ENCODE measurements at regions not wholly inside any gene's neighbourhood (a gene's known extent, or its start where the extent isn't known, plus 50 kb on each side); places are given as distances from the start of the nearest gene placed in this dataset.

GRCh38 chr13:103788061-103788652 lies 721.9 kb upstream of the SLC10A2 start:
- DNase-seq = peak in 1 of 2 experiments; percentile 18

GRCh38 chr13:103772576-103772975 lies 706.4 kb upstream of the SLC10A2 start:
- peak; percentile 4 to 51 for DNase-seq

- DNase-seq = no peak
Measured at GRCh38 chr13:103762523-103762922, 696.3 kb upstream of the SLC10A2 start.

DNA sequence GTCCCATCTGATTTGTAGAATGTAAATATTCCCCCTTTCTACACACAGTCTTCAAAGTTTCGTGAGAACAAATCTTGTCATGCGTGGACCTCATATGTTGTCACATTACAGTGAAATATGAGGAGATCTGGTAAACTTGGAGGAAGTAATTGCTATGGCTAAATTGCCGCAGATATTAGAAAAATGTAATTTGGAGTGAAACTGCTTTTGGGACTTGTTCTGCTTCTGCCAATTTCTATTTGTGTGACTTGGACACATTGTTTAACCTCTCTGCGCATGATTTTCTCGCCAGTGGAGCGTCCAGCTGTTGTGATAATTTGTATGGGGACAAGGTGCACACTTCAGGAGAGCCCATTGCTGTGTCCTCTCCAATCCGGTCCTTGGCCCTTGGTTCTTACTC lies 693.1 kb upstream of the SLC10A2 start:
- DNase-seq = no peak

DNA sequence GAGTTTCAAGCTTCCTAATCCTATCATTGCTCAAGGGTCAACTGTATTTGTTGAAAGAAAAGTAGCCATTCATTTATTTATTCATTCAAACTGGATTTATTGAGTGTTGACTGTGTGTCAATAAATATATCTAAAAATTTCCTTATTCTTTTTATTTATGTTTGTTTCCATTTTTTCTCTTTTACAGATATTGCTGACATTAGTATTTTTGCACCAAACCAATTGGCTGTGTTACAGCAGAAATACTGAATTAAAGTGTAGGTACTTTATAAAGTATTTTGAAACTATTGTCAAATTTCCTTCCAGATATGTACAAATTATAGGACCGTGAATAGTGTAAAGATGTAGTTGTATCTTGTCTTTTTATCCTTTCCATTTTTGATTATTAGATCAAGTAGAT lies 692.0 kb upstream of the SLC10A2 start:
- no peak for DNase-seq

DNA sequence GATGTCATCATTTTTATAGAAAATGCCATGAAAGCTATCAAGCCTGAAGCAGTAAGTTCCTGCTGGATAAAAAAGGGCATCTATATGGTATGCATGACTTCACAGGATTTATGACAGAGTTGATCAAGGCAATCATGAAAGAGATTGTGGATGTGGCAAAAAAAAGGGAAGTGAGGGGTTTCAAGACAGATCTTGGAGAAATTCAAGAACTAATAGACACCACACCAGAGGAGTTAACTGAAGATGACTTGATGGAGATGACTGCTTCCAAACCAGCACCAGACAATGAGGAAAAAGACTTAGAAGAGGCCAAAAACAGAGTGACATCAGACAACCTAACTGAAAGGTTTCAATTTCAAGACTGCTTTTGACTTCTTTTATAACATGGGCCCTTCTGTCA lies 691.1 kb upstream of the SLC10A2 start:
- DNase-seq = no peak

- no peak for DNase-seq
Measured at GRCh38 chr13:103754783-103755182, 688.6 kb upstream of the SLC10A2 start.

GRCh38 chr13:103734837-103735236 lies 668.6 kb upstream of the SLC10A2 start:
- no peak for DNase-seq

- DNase-seq = no peak
Measured at GRCh38 chr13:103731959-103732358, 665.7 kb upstream of the SLC10A2 start.

- no peak for DNase-seq
Measured at GRCh38 chr13:103730407-103730806, 664.2 kb upstream of the SLC10A2 start.

DNA sequence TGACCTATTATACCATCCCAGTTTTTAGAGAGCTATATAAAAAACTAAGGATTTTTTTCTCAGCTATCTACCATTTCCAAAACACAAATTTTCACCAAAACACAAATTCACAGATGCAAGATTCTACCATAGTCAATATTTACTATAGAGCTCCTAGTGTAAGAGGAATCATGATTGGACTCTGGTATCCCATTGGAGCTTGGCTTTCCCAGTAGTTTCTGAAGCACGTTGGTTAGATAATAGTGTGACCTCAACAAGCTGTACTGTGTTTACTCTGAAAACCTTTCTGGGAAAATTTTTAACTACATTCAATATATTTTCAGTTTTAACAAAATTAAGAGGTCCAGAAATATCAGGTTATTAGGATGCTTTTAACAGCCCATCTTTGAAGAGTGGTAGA lies 660.6 kb upstream of the SLC10A2 start:
- no peak for DNase-seq

DNA sequence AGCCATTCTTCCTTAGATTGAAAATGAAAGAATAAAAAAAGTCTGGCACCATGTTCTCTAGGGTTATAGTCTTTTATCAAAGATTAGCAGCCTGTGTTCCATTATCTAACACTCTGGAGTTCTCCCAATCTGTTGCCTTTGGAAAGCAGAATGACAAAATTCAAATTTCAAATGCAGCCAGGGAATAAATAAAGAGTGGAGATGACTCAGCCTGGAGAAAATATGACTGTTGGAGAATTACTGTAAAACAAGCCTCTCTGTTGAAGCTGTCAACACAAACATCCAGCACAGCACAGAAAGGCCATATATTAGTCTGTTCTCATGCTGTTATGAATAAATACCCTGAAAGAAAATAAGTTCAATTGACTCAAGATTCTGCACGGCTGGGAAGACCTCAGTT lies 650.5 kb upstream of the SLC10A2 start:
- no peak for DNase-seq

DNA sequence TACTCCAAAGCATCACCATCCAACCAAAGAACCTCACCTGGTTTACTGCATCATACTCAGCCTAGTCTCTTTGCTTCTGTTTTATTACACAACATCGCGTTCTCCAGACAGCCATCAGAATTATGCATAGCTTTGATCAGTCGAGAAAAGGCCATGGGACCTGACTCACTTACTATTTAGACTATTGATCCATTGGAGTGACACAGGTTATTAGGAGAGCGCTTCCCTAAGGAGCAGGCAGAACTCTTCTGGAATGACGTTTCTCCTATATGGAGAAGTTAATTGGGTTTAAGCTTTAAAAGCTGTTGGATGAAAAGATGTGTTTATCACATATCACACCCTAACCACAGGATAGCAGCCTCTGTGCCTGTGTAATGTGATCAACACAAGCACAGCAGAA lies 649.1 kb upstream of the SLC10A2 start:
- no peak for DNase-seq

DNA sequence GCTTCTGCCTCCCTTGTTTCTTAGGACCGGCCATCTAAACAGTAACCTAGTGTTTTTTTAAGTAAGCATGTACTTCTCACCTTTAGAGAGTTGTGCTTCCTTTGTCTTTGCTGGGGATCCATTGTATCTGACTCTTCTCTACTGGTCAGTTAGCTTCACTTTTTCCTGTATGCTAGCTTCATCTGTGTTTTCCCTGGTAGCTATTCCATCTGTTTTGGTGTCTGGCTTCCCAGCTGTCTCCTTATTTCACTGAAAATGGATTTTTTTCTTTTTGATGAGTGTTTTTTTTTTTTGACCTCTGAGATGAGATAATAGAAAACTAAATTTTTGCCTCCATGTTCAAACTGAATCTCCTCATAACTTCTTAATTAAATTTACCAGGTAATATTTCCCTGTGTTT lies 637.0 kb upstream of the SLC10A2 start:
- no peak for DNase-seq

GRCh38 chr13:103698000-103698399 lies 631.8 kb upstream of the SLC10A2 start:
- no peak for DNase-seq

DNA sequence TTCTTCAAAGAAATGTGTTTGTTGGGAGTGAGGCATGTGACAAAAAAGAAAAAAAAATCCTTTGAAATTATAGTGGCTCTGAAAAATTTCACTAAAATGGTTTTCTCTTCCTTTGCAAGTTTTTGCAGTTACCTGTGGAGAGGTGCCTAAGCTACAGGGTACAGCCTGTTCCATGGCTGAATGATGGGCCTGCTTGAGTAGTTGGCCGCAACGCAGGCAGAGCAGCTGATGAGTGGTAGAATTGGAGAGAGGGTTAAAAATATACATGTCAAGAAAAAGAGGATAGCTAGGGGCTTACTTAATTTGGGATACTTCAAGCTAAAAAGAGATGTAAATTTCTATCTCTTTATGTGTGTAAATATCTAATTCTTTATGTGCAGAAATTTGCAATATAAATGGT lies 629.1 kb upstream of the SLC10A2 start:
- no peak for DNase-seq

- DNase-seq = no peak
Measured at GRCh38 chr13:103694471-103694870, 628.3 kb upstream of the SLC10A2 start.

DNA sequence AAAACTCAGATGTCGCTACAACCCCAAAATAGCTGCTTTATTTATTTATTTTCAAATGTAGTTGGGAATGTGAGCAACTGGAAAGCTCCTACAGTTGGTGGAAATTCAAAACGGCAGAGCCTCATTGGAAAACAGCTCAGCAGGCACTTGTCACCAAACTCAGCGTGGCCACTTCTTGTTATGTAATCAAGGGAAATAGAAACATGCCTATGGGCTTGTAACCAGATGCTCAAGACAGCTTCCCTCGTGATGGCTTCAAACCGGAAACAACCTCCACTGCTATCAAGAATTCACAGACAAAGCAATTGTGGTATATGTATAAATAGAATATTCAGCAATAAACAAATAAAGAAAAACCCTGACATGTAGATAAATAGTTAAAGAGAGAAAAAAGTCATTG lies 627.8 kb upstream of the SLC10A2 start:
- DNase-seq = no peak

DNA sequence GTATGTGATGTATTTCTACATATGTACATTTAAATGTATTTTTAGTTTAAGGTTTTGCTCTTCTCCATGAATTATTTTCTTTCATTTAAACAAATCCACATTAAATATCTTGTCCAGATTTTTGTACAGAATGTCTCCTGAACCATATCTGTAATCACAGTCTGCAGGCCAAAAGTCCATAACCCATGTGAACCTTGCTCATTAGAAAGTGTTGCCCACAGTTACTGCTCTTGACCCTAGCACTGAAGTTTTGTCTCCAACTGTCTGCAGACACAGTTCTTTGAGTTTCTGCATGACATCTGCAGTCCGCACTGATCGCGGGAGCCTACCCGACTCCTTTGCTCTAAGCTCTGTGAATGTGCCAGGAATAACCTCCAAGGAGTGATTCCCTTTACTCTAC lies 626.2 kb upstream of the SLC10A2 start:
- DNase-seq = no peak

DNA sequence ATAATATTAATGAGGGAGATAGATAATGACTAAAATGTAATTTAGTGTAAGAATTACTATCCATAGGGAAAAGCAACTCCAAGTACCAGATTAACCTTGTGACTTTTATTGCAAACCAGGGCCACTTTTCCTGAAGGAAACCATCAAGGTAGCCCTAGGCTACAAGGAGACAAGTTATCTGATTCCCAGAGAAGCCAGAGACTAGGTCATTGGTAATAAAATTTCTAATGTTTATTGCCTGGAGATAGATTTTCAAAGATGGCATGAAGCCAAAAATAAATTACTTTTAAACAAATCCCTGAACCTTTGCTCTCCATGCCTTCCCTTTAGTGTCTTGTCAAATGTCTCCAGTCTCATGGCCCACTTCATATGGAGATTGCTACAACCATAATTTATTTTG lies 610.1 kb upstream of the SLC10A2 start:
- DNase-seq = no peak

DNA sequence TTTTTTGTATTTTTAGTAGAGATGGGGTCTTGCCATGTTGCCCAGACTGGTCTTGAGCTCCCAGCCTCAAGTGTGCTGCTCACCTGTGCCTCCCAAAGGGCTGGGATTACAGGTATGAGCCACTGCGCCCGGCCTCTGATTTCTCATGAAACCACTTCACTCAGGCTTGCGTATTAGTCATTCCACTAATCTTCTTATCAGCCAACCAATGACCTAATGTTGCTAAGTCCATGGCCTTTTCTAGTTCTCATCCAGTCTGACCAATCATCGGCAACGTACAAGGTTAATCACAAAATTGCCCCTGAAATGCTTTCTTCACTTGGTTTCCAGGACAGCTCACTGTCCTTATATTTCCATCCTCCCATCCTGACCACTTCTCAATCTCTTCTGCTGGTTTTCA lies 605.3 kb upstream of the SLC10A2 start:
- no peak for DNase-seq

DNA sequence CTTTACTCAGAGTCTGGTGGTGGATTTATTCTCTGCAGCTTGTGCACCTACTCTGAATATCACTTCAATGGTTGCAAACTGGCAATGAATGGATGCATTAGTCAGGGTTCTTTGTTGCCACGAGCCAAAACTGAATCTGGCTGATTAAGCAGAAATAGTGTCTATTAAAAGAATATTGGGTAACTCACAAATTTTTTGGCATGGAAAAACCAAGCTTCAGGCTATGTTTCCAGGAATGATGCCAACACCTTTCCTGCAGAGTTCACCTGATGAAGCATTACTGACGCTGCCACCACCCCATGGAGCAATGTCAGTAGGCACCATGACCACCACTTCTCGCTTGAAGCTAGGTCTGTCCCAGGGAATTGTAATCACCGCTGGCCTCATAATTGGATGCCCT lies 597.8 kb upstream of the SLC10A2 start:
- no peak for DNase-seq

DNA sequence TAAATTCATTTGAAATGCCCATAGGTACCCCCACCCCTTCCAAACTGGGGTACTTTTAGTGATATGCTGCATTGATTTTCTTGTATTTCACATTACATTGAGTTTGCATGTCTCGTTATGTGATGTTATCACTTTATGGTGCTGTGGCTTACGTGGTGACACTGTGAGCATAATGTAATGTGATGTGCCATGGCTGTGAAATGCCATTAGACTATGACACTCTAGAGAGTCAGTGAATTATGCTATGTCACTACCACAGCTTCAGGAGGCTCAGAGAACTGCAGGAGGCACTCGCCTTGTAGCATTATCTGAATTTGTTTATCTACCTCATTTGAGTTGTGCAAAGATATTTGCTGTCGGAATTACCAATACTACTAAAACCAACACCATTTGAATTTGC lies 590.1 kb upstream of the SLC10A2 start:
- DNase-seq = no peak

DNA sequence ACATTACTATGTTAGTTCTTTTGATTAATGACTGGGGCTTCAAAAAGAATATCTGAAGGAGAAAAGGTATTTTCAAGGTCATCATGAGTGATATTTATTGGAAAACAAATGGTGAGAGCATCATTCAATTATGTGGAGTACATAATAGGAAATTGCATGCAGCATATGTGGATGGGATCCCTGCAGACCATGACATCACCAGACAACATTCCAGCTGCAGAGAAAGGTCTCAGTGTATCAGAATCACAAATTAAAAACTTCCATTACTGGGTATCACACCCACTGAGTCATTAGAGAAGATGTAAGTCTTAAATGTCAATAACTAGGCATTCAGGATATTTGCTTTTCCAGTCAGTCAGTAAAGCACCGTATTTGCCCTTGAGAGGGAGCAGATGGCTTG lies 574.4 kb upstream of the SLC10A2 start:
- DNase-seq = no peak

GRCh38 chr13:103639326-103639725 lies 573.1 kb upstream of the SLC10A2 start:
- no peak for DNase-seq

- DNase-seq = no peak
Measured at GRCh38 chr13:103638706-103639105, 572.5 kb upstream of the SLC10A2 start.
